CD8-positive, alpha-beta memory T cell (primary cell): ENCODE measurements at regions not wholly inside any gene's neighbourhood (a gene's known extent, or its start where the extent isn't known, plus 50 kb on each side); places are given as distances from the start of the nearest gene placed in this dataset.

Source experiments
- CTCF ChIA-PET: fragments of 350-600 bp; sonication (Branson Sonifier 250); formaldehyde crosslinking; loops from one replicate; lab custom pipeline; 2021; ENCODE audit warnings: antibody characterized with exemption; lab: Charles Lee
- POLR2A ChIA-PET: fragments of 350-600 bp; sonication (Branson Sonifier 250); formaldehyde crosslinking; loops from one replicate; lab custom pipeline; 2021; ENCODE audit warnings: antibody characterized with exemption; lab: Charles Lee
- DNase-seq, 5 donors: peaks; one replicate each; pipeline versions ENCODE4 v3.0.0 to v3.0.0-alpha.2; 2020 to 2022; ENCODE audit warnings: mixed read lengths in 1 of 5
- H3K27ac ChIP-seq: one replicate; pipeline ENCODE4 v1.7.0; 2013; ENCODE audit warnings: low read depth, mild to moderate bottlenecking, low read length, moderate library complexity
- H3K27me3 ChIP-seq: 2 replicates; pipeline ENCODE4 v1.7.0; 2013; ENCODE audit warnings: low read length, mild to moderate bottlenecking; ENCODE audit not compliant: insufficient read depth, poor library complexity, severe bottlenecking
- H3K36me3 ChIP-seq: 2 replicates; pipeline ENCODE4 v1.7.0; 2013; ENCODE audit warnings: mild to moderate bottlenecking, low read length, moderate library complexity; ENCODE audit not compliant: insufficient read depth
- H3K4me1 ChIP-seq: 2 replicates; pipeline ENCODE4 v1.7.0; 2013; ENCODE audit warnings: mild to moderate bottlenecking, low read length, moderate library complexity; ENCODE audit not compliant: insufficient read depth
- H3K4me3 ChIP-seq: 2 replicates; pipeline ENCODE4 v1.7.0; 2013; ENCODE audit warnings: mild to moderate bottlenecking, low read length
- H3K9me3 ChIP-seq: 2 replicates; pipeline ENCODE4 v1.7.0; 2013; ENCODE audit warnings: mild to moderate bottlenecking, low read length
- H3K27ac Mint-ChIP-seq, 8 donors: one replicate each; pipeline ENCODE4 v1.8.0; 2020 to 2021; ENCODE audit warnings: mixed read lengths in 8 of 8, mild to moderate bottlenecking in 6 of 8, inconsistent platforms in 3 of 8, moderate library complexity in 3 of 8
- H3K27me3 Mint-ChIP-seq, 2 donors: one replicate each; pipeline ENCODE4 v1.8.0; 2020 to 2021; ENCODE audit warnings: mixed read lengths in 2 of 2, mild to moderate bottlenecking in 1 of 2, moderate library complexity in 1 of 2
- H3K36me3 Mint-ChIP-seq, 3 donors: one replicate each; pipeline ENCODE4 v1.8.0; 2020 to 2021; ENCODE audit warnings: mixed read lengths in 3 of 3, inconsistent platforms in 1 of 3, mild to moderate bottlenecking in 1 of 3
- H3K4me1 Mint-ChIP-seq, 3 donors: one replicate each; pipeline ENCODE4 v1.8.0; 2020 to 2021; ENCODE audit warnings: mixed read lengths in 3 of 3, inconsistent platforms in 1 of 3, mild to moderate bottlenecking in 1 of 3
- H3K4me3 Mint-ChIP-seq, 7 donors: one replicate each; pipeline ENCODE4 v1.8.0; 2020 to 2021; ENCODE audit warnings: mixed read lengths in 7 of 7, mild to moderate bottlenecking in 6 of 7, moderate library complexity in 4 of 7, inconsistent platforms in 2 of 7
- H3K9me3 Mint-ChIP-seq, 5 donors: one replicate each; pipeline ENCODE4 v1.8.0; 2020 to 2022; ENCODE audit warnings: mixed read lengths in 5 of 5, mild to moderate bottlenecking in 3 of 5, moderate library complexity in 2 of 5, inconsistent platforms in 1 of 5

DNA sequence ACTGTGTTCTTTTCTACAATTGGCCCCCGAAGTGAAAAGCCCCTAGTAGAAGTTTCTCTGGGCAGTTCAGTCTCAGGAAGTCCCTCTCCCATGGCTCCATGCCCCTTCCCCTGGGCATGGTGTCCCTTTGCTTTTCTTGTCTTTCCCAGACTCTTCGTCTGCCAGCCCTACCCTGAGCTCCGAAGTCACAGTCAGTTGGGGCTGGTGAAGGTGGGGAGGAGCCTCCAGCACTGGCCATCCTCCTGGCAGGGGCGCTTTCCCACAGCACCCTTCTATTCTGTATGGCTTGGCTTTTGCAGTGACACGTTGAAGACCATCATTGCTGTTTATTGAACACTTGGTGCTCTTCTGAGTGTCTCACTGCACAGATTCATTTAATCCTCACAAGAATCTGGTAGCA is 195.1 kb upstream of the CADM1 start:
- Histone ChIP-seq H3K27me3 (no peaks in the 10 kb centered on the region), H3K4me1 (no peaks in the 10 kb centered on the region), H3K4me3 (no peak overlapping the region), H3K36me3 (no peaks in the 10 kb centered on the region), H3K9me3 (no peaks in the 10 kb centered on the region), H3K27ac (no peak overlapping the region)
- Mint-ChIP-seq H3K4me1 (no peaks in the 10 kb centered on the region), H3K4me3 (no peak overlapping the region), H3K36me3 (no peaks in the 10 kb centered on the region), H3K27me3 (peaks cover 4 to 10% of the 10 kb centered on the region in 2 donors), H3K9me3 (peaks cover 0 to 9% (median 2%) of the 10 kb centered on the region in 5 donors), H3K27ac (no peak overlapping the region)
- no peak for DNase-seq
- CTCF ChIA-PET, result no interaction called here
- POLR2A ChIA-PET, result no interaction called here

DNA sequence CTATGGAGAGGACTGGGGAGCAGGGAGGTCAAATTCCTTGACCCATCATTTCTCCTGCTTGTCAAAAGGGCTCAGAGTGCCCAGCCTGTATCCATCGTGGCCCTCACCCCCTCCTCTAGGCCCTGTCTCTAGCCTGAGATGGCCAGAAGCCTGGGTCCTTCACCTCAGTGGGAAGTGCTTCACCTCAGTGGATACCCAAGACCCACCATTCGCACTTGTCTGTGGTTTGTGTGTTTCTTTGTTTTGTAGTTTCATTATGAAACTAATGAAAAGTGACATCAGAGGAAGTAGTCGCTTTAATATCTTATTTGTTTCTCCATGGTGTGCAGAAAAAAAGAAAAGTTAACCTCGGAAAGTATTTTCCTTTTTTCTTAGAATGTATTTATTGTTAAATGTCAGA is 194.0 kb upstream of the CADM1 start:
- Mint-ChIP-seq H3K36me3 (no peaks in the 10 kb centered on the region), H3K9me3 (peaks cover 0 to 9% (median 2%) of the 10 kb centered on the region in 5 donors), H3K27me3 (peaks cover 4 to 10% of the 10 kb centered on the region in 2 donors), H3K27ac (no peak overlapping the region), H3K4me3 (no peak overlapping the region), H3K4me1 (no peaks in the 10 kb centered on the region)
- Histone ChIP-seq H3K4me3 (no peak overlapping the region), H3K4me1 (no peaks in the 10 kb centered on the region), H3K36me3 (no peaks in the 10 kb centered on the region), H3K27ac (no peak overlapping the region), H3K9me3 (no peaks in the 10 kb centered on the region), H3K27me3 (no peaks in the 10 kb centered on the region)
- CTCF ChIA-PET, result no interaction called here
- DNase-seq, result no peak
- POLR2A ChIA-PET, result no interaction called here

DNA sequence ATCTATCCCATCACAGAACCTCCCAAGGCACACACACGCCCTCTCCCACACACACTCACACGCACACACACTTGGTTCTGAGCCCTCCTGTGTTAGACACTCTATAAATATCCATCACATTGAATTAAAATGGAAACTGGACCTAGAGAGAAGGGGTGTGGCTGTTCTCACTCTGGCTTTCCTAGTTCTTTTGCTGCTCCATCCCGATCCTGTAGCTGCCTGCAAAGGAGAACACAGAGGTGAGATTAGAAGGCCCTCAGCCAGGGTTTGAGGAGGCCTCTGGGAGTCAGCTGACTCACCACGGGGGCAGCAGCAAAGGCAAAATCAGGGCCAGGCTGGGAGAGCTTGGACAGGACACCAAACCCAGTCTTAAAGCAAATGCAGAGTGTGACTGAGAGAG is 192.3 kb upstream of the CADM1 start:
- ChIA-PET CTCF (no interaction called here), POLR2A (no interaction called here)
- Histone ChIP-seq H3K36me3 (no peaks in the 10 kb centered on the region), H3K27ac (no peak overlapping the region), H3K9me3 (no peaks in the 10 kb centered on the region), H3K4me1 (no peaks in the 10 kb centered on the region), H3K27me3 (no peaks in the 10 kb centered on the region), H3K4me3 (no peak overlapping the region)
- Mint-ChIP-seq H3K27me3 (peaks cover 4 to 10% of the 10 kb centered on the region in 2 donors), H3K27ac (no peak overlapping the region), H3K9me3 (peaks cover 0 to 9% (median 2%) of the 10 kb centered on the region in 5 donors), H3K4me3 (no peak overlapping the region), H3K36me3 (no peaks in the 10 kb centered on the region), H3K4me1 (no peaks in the 10 kb centered on the region)
- no peak for DNase-seq

DNA sequence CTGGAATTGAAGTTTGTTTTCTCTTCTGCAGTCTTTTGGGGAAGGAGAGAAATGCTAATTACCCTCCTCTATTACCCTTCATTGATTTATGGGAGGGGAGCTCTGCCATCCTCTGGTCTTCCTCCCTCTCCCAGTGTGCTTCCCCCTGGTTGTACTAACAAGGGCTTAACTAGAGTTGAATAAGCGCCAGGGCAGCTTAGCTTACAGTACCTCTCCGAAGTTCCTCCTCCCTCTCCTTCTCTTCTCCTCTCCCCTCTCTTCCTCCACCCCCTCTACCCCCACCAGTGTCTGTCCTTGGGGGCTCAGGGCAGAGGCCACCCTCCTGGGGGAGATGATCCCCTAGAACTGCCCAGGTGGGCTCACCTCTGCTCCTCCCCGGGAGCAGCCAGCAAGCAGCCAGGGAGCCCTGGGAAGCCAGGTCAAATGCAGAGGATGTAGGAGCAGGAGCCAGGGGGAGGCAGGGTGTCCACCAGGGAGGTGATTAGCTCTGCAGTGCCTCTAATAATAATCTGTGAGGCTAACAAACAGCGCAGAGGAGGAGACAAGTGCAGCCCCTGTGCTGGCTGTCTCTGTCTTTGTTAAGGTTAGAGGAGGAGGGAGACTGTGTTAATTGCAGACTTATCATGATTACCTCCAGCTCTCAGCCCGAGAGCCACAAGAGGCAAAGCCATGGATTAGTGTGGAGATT is 191.6 kb upstream of the CADM1 start:
- Histone ChIP-seq H3K36me3 (no peaks in the 10 kb centered on the region), H3K4me1 (no peaks in the 10 kb centered on the region), H3K4me3 (no peak overlapping the region), H3K9me3 (no peaks in the 10 kb centered on the region), H3K27ac (no peak overlapping the region), H3K27me3 (no peaks in the 10 kb centered on the region)
- no peak overlapping the region for H3K27ac Mint-ChIP-seq
- peaks cover 0 to 9% (median 2%) of the 10 kb centered on the region in 5 donors for H3K9me3 Mint-ChIP-seq
- CTCF ChIA-PET, result no interaction called here
- DNase-seq, result no peak
- H3K4me3 Mint-ChIP-seq, result no peak overlapping the region
- no peaks in the 10 kb centered on the region for H3K4me1 Mint-ChIP-seq
- no peaks in the 10 kb centered on the region for H3K36me3 Mint-ChIP-seq
- POLR2A ChIA-PET, result no interaction called here
- H3K27me3 Mint-ChIP-seq, result peaks cover 4 to 10% of the 10 kb centered on the region in 2 donors

DNA sequence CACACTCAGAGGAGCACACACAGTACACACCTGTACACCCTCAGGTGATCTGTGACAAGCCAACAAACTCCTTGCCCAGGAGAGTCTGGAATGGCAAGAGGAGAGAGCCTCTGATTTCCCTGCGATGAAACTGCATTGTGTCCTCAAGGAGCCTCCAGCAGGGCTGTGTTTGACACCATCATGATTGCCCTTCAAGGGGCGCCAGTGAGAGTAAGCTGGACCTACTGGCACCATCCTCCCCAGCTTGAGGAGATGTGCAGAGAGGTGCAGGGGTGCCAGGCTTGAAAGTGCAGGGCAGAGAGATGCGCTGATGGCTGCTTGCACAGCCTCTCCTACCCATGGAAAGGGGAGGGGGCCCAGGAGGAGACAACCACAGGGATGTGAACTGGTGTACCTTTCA is 188.8 kb upstream of the CADM1 start:
- no peaks in the 10 kb centered on the region for H3K4me1 ChIP-seq
- peaks cover 0 to 11% (median 0%) of the 10 kb centered on the region in 5 donors for H3K9me3 Mint-ChIP-seq
- no peak overlapping the region for H3K4me3 ChIP-seq
- no peaks in the 10 kb centered on the region for H3K4me1 Mint-ChIP-seq
- H3K27ac ChIP-seq, result no peak overlapping the region
- CTCF ChIA-PET, result no interaction called here
- no peak for DNase-seq
- POLR2A ChIA-PET, result no interaction called here
- H3K36me3 ChIP-seq, result no peaks in the 10 kb centered on the region
- no peaks in the 10 kb centered on the region for H3K36me3 Mint-ChIP-seq
- no peaks in the 10 kb centered on the region for H3K27me3 ChIP-seq
- H3K27ac Mint-ChIP-seq, result no peak overlapping the region
- H3K9me3 ChIP-seq, result no peaks in the 10 kb centered on the region
- no peak overlapping the region for H3K4me3 Mint-ChIP-seq
- peaks cover 0 to 4% of the 10 kb centered on the region in 2 donors for H3K27me3 Mint-ChIP-seq

DNA sequence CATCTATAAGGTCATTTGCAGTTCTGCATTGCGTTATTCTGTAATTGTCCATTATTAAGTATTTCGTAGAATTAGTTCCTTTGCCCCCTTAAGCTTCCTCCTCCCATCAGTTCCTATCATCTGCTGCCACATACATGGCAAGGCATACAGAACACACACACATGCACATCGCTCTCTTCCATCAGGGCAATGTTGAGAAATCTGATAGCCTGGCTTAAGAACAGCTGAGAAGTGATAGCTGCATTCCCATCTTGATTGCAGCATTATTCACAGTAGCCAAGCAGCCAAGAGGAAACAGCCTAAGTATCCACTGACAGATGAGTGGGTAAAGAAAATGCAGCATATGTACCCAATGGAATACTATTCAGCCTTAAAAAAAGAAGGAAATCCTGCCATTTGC is 186.8 kb upstream of the CADM1 start:
- H3K27ac ChIP-seq, result no peak overlapping the region
- peak overlapping the region in 1 of 8 donors; percentile 28 for H3K27ac Mint-ChIP-seq

DNA sequence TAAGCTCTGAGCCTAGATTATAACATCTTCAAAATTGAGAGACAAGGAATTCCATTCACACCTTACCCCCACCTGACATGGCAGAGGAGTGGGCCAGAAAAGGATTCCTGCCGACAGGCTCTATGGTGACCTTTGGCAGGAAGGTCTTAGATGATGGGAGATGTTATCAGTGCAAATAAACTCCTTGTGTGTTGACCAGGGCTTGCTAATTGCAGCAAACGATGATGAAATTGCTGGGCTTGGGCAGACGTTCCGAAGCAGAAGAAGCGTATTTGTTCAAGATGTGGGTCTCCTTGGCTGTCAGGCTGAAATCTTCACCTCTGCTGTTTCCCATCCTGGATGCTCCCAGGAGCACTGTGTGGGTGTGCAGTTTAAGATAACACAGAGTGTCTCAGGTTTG is 183.7 kb upstream of the CADM1 start:
- no peak overlapping the region for H3K27ac Mint-ChIP-seq
- no peaks in the 10 kb centered on the region for H3K4me1 Mint-ChIP-seq
- POLR2A ChIA-PET, result no interaction called here

More for the DNA sequence above, 186.8 kb upstream of the CADM1 start:
- Histone ChIP-seq H3K9me3 (no peaks in the 10 kb centered on the region), H3K27me3 (no peaks in the 10 kb centered on the region), H3K4me3 (no peak overlapping the region), H3K4me1 (no peaks in the 10 kb centered on the region), H3K36me3 (no peaks in the 10 kb centered on the region)
- Mint-ChIP-seq H3K27me3 (peaks cover 0 to 2% of the 10 kb centered on the region in 2 donors), H3K9me3 (peaks cover 0 to 5% (median 3%) of the 10 kb centered on the region in 5 donors), H3K4me3 (no peak overlapping the region), H3K4me1 (no peaks in the 10 kb centered on the region), H3K36me3 (no peaks in the 10 kb centered on the region)
- POLR2A ChIA-PET, result no interaction called here
- DNase-seq, result no peak
- CTCF ChIA-PET, result interaction anchor here (0.8 kb wide), 1 partner anchor 12 kb away, joined by 3 read pairs; no protein-coding TSS in a partner anchor

DNA sequence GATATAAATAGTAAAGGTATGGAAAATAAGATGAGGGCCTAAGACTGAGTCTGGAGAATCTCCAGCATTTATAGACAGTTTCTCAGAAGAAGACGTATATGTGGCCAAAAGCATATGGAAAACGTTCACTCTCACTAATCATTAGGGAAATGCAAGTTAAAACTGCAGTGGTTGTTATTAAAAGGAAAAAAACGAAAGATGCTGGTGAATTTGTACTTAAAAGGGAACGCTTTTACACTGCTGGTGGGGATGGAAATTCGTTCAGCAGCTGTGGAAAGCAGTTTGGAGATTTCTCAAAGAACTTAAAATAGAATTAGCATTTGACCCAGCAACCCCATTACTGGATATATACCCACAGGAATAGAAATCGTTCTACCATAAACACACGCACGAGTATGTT is 180.5 kb upstream of the CADM1 start:
- Histone ChIP-seq H3K9me3 (no peaks in the 10 kb centered on the region), H3K27me3 (no peaks in the 10 kb centered on the region), H3K27ac (no peak overlapping the region), H3K4me3 (no peak overlapping the region), H3K4me1 (no peaks in the 10 kb centered on the region), H3K36me3 (no peaks in the 10 kb centered on the region)
- no peak overlapping the region for H3K4me3 Mint-ChIP-seq
- H3K36me3 Mint-ChIP-seq, result peaks cover 0 to 2% (median 0%) of the 10 kb centered on the region in 3 donors
- peaks cover 2 to 5% (median 4%) of the 10 kb centered on the region in 5 donors for H3K9me3 Mint-ChIP-seq
- ChIA-PET POLR2A (no interaction called here), CTCF (no interaction called here)
- H3K27ac Mint-ChIP-seq, result no peak overlapping the region
- H3K4me1 Mint-ChIP-seq, result no peaks in the 10 kb centered on the region
- DNase-seq, result no peak
- H3K27me3 Mint-ChIP-seq, result peaks cover 3 to 4% of the 10 kb centered on the region in 2 donors

More for the DNA sequence above, 183.7 kb upstream of the CADM1 start:
- peaks cover 0 to 2% (median 0%) of the 10 kb centered on the region in 3 donors for H3K36me3 Mint-ChIP-seq
- Histone ChIP-seq H3K27ac (no peak overlapping the region), H3K4me1 (no peaks in the 10 kb centered on the region), H3K9me3 (no peaks in the 10 kb centered on the region), H3K27me3 (no peaks in the 10 kb centered on the region), H3K4me3 (no peak overlapping the region), H3K36me3 (no peaks in the 10 kb centered on the region)
- no peak for DNase-seq
- CTCF ChIA-PET, result no interaction called here
- peaks cover 1 to 5% (median 3%) of the 10 kb centered on the region in 5 donors for H3K9me3 Mint-ChIP-seq
- peaks cover 0 to 4% of the 10 kb centered on the region in 2 donors for H3K27me3 Mint-ChIP-seq
- H3K4me3 Mint-ChIP-seq, result no peak overlapping the region
